Activated naive CD8-positive, alpha-beta T cell treated with anti-CD3 and anti-CD28 coated beads for 36 hours (primary cell): ENCODE measurements at regions not wholly inside any gene's neighbourhood (a gene's known extent, or its start where the extent isn't known, plus 50 kb on each side); places are given as distances from the start of the nearest gene placed in this dataset.

Experiments used
- DNase-seq: peaks from one replicate; pipeline ENCODE4 v3.0.0; 2021
- H3K27ac Mint-ChIP-seq: one replicate; pipeline ENCODE4 v1.8.0; 2022; ENCODE audit warnings: mild to moderate bottlenecking, moderate library complexity, mixed read lengths
- H3K27me3 Mint-ChIP-seq: one replicate; pipeline ENCODE4 v1.8.0; 2022; ENCODE audit warnings: mild to moderate bottlenecking, mixed read lengths
- H3K36me3 Mint-ChIP-seq: one replicate; pipeline ENCODE4 v1.8.0; 2021; ENCODE audit warnings: mild to moderate bottlenecking, mixed read lengths
- H3K4me1 Mint-ChIP-seq: one replicate; pipeline ENCODE4 v1.8.0; 2021; ENCODE audit warnings: mixed read lengths
- H3K4me3 Mint-ChIP-seq: one replicate; pipeline ENCODE4 v1.8.0; 2022; ENCODE audit warnings: mild to moderate bottlenecking, moderate library complexity, mixed read lengths
- H3K9me3 Mint-ChIP-seq: one replicate; pipeline ENCODE4 v1.8.0; 2022; ENCODE audit warnings: mixed read lengths

DNA sequence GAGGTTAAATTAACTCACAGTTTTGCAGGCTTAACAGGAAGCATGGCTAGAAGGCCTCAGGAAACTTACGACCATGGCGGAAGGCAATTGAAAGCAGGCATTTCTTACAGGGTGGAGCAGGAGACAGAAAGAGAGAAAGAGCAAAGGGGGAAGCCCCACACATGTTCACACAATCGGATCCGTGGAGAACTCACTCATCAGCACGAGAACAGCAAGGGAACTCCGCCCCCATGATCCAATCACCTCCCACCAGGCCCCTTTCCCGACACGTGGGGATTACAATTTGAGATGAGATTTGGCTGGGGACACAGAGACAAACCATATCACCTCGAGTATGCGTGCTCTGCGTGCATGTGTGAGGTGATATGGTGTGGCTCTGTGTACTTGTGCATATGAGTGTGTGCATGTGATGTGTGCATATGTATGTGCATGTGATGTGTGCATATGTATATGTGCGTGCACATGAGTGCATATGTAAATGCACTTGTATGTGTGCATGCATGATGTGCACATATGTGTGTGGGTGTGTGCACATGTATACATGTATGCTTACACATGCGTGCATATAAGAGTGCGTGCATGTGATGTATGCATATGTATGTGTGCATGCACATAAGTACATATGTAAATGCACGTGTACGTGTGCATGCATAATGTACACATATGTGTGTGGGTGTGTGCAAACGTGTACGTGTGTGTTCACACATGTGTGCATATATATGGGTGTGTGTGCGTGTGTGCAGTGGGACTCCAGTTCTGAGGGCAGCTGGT is 108.7 kb upstream of the HDAC4 start:
- Mint-ChIP-seq H3K27me3 (no peaks in the 10 kb centered on the region), H3K4me1 (peaks cover 2% of the 10 kb centered on the region), H3K27ac (no peak overlapping the region), H3K36me3 (no peaks in the 10 kb centered on the region), H3K9me3 (no peaks in the 10 kb centered on the region), H3K4me3 (no peak overlapping the region)
- no peak for DNase-seq

DNA sequence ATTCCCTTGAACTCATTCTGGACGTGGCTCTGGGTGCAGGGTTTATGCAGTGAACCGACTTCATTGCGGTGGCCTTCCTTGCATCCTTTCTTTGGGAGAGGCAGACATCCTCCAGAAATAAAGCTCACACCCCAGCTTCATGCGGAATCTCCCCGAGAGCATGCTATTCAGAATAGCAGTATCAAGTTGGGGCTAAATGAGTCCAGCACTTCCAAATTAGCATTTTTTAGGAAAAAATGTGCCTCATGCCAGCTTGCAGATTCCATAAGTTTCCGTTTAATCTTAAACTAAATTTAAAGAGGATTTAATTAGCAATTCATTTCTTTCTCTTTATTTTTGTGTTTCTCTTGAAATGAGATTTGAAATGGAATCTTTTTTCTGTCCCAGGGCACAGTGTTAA is 107.4 kb upstream of the HDAC4 start:
- peaks cover 2% of the 10 kb centered on the region for H3K4me1 Mint-ChIP-seq
- DNase-seq, result no peak
- H3K4me3 Mint-ChIP-seq, result no peak overlapping the region
- H3K36me3 Mint-ChIP-seq, result no peaks in the 10 kb centered on the region
- H3K27ac Mint-ChIP-seq, result no peak overlapping the region
- no peaks in the 10 kb centered on the region for H3K9me3 Mint-ChIP-seq
- no peaks in the 10 kb centered on the region for H3K27me3 Mint-ChIP-seq

DNA sequence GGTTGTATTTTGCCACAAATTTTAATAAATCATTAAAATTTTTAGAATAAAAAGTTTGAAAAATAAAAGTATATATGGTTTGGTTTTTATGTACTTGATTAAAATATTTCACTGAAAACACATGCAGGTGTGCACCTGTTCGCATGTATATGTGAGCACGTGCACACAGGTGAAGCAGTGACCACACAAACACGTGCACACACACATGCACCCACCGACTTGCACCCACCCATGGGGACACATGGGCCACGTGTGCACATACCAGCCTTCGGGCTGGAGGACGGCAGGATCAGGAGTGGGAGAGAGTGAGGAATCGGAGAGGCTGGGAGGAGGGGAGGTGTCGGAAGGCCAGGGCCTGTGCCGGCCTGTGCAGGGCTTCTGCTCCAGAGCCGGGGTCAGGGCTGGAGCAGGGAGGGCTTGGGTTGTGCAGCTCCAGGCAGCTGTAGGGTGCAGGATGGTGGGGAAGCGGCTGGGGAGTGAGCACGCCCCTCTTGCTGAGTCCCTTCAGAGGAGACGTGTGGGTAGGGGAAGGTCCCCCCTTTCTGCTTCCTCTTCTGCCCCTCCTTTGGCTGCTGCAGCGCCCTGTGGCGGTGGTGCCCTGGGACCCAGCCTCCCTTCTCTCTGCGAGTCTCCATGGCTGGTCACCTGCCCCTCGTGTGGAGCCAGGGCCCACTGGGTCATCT is 106.9 kb upstream of the HDAC4 start:
- H3K36me3 Mint-ChIP-seq, result no peaks in the 10 kb centered on the region
- no peak overlapping the region for H3K4me3 Mint-ChIP-seq
- no peak overlapping the region for H3K27ac Mint-ChIP-seq
- H3K9me3 Mint-ChIP-seq, result no peaks in the 10 kb centered on the region
- DNase-seq, result no peak
- no peaks in the 10 kb centered on the region for H3K27me3 Mint-ChIP-seq
- peaks cover 2% of the 10 kb centered on the region for H3K4me1 Mint-ChIP-seq

DNA sequence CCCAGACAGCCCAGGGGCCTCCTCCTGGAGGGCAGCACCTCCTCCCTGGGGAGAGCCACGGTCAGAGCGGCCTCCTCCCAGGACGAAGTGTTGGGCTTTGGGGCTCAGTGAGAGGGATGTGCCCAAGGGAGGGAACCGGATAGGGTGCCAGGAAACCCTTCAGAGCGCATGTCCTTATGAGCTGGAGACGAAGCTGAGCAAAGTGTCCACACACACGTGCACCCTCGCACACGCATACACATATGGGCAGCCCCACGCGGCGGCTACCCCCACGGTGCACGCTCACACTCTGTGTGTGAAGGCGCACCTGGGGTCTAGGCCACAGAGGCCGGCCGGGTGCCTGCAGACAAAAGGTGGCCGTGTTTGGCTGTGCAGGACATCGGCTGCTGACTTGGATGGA is 106.1 kb upstream of the HDAC4 start:
- no peak overlapping the region for H3K27ac Mint-ChIP-seq
- peaks cover 2% of the 10 kb centered on the region for H3K4me1 Mint-ChIP-seq
- no peak overlapping the region for H3K4me3 Mint-ChIP-seq
- no peaks in the 10 kb centered on the region for H3K9me3 Mint-ChIP-seq
- no peak for DNase-seq
- H3K27me3 Mint-ChIP-seq, result no peaks in the 10 kb centered on the region
- H3K36me3 Mint-ChIP-seq, result no peaks in the 10 kb centered on the region

DNA sequence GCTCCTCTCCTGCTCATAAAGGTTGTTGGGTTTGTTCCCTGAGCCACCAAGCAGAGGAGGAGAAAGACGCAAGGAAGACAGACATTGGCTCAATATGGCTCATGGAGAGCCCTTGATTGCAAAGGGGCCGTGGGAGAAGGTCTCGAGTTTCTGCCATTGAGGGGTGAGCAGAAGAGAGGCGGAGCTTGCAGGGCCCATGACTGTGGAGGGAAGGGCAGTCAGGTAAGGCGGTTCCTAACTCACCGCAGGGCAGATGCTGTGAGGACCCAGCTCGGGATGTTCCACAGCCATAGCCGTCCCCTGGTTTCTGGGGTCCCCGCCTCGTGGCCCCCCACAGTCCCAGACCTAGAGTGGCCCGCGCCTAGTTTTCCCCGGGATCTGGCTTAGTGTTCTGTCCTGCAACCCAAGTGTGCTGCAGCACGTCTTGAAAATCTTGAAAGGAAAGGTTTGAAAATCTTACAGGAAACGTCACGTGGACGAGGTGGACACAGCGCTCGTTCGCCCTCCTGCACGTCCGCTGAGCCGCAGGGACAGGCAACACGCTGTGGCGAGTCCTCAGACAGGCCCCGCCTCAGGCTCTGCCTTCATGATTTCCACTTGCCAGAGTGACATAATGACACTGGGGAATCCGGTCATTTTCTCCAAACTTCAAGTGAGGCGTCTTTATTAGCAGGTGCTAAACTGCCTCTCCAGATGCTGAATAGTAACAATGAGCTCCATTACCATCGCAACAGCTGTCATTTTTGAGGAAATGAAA is 105.5 kb upstream of the HDAC4 start:
- Mint-ChIP-seq H3K9me3 (no peaks in the 10 kb centered on the region), H3K4me1 (peaks cover 2% of the 10 kb centered on the region), H3K27me3 (no peaks in the 10 kb centered on the region), H3K27ac (no peak overlapping the region), H3K36me3 (no peaks in the 10 kb centered on the region), H3K4me3 (no peak overlapping the region)
- no peak for DNase-seq

DNA sequence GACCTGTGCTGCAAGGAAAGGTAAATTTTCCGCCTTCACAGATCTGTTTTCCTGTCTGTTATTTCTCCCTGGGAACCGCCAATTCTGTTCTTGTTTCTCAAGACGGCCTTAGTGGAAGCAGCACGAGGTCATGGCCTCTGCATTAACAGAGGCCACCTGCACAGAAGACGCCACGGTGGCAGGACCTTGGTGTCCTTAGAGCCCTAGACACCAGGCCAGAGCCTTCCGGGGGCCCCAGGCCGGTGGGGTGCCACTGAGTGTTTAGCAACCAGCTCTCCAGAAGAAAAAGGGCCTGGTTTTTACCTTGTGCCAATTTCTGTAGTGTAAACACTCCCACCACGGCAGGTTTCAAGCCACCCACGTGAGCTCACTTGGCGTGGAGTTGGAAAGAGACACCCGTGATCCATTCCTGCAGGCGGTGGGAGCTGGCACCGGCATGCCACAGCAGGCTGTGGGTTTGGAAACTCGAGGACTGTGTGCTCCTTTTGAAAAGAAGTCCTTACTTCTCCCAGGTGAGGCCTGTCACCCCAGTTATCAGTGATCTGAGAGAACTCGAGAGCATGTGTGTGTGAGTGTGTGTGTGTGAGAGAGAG is 103.9 kb upstream of the HDAC4 start:
- Mint-ChIP-seq H3K27me3 (no peaks in the 10 kb centered on the region), H3K27ac (no peak overlapping the region), H3K4me1 (peaks cover 2% of the 10 kb centered on the region), H3K4me3 (no peak overlapping the region), H3K9me3 (no peaks in the 10 kb centered on the region), H3K36me3 (no peaks in the 10 kb centered on the region)
- no peak for DNase-seq

DNA sequence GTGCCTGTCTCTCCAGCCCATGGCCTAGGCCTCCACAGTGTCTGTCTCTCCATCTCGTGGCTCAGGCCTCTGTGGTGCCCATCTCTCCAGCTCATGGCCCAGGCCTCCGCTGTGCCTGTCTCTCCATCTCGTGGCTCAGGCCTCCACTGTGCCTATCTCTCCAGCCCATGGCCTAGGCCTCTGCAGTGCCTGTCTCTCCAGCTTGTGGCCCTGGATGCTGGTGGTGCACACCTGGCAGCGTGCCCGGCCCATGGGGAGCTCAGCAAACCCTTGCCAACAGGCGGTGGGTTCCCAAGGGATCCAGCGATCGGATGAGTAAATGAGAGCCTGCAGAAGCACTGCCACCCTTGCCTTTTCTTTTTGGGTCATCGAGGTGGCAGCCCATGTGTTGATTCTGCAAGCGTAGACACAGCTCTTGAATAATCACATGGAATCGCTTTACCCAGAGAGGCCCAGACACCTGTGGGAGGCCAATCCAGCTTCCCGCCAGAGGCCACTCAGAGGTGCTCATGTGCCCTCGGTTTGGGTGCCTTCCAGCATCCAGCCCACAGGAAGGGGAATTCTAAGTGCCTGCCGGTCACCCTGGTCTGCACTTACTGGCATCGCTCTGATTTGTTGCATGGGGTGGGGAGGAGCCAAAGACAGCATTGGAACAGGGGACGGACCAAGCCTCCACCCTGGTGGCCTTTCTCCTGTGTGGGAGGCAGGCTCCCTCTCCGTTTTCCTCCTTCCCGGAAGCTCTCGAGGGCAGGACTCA is 101.8 kb upstream of the HDAC4 start:
- H3K27me3 Mint-ChIP-seq, result no peaks in the 10 kb centered on the region
- DNase-seq, result no peak
- H3K9me3 Mint-ChIP-seq, result no peaks in the 10 kb centered on the region
- no peaks in the 10 kb centered on the region for H3K36me3 Mint-ChIP-seq
- H3K27ac Mint-ChIP-seq, result no peak overlapping the region
- no peak overlapping the region for H3K4me3 Mint-ChIP-seq
- H3K4me1 Mint-ChIP-seq, result no peaks in the 10 kb centered on the region

DNA sequence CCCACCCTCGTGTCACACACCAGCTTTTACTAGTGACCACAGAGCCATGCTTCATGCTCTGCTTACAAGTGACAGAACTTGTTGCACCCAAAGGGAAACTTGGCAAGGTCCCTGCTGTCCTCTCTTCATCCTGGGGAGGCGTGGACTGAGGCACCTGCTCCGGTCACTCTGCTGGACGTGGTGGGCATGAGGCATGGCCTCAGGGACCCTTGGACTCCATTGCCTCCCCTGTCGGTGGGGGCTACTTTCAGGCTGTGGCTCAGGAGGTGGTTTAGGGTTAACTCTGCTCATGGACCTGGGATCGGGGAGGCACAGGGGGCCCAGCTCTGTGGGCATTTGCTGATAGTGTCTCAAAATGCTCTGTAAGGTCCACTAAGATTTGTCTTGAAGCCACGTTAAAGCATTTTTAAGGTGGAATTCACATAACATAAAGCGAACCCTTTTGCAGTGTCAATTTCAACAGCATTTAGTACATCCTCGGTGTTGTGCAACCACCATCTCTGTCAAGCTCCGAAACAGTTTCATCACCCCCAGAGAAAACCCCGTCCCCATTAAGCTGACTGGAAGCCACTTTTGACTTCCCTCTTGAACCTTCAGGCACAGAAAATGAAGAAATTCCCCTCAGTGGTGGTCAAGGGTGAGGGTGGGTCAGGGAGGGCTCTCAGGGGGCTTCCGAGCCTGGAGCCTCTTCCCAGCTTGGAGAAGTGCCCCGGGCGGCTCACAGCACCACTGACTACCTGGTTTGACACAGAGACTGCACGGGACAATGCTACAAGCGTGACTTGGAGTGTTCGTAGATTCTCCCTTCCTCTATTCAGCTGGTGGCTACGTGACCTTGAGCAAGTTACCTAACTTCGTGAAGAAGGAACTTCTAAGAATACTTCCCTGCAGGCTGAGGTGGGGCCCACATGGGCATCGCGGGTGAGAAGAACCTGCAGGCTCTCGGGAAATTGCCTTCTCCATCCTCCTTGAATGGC is 100.0 kb upstream of the HDAC4 start:
- Mint-ChIP-seq H3K9me3 (no peaks in the 10 kb centered on the region), H3K36me3 (no peaks in the 10 kb centered on the region), H3K4me1 (no peaks in the 10 kb centered on the region), H3K27ac (no peak overlapping the region), H3K27me3 (no peaks in the 10 kb centered on the region), H3K4me3 (no peak overlapping the region)
- DNase-seq, result no peak

DNA sequence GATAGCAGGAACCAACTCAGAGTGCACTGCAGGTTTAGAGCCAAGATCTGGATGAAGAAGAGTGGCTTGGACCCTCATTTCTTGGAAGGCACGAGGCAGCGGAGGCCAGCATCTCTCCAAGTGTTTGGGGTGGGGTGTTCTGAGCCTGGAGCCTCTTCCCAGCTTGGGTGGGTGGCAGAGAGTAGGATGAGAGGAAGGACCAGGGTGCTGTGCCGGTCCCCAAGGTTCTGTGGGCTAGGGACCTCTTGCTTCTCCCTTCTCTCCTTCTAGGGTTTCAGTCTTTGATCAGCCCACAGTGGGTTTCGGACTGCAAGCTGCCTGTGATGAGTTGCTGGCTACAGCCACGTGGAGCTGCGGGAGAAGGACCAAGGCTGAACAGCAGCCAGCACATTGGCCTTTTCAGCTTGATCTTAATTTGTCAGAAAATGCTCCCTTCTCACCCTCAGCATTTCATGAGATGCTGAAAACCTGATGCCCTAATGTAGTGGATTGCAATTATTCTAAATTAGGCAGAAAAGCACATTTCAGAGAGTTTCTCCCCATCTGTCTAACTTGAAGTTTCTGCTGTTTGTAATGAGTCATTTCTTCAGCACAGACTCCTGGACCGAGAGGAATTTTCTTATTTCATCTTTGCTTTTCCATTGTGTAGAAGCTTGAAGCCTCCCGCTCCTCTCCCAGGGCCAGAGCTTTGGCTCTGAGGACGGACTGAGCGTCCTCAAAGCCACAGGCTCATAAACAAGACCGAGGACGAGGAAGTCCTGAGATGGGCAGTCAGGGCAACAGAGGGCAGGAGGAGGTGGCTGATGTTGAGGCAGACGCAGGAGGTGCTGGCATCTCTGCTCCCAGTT is 99.1 kb upstream of the HDAC4 start:
- Mint-ChIP-seq H3K36me3 (no peaks in the 10 kb centered on the region), H3K4me3 (no peak overlapping the region), H3K4me1 (no peaks in the 10 kb centered on the region), H3K27ac (no peak overlapping the region), H3K27me3 (no peaks in the 10 kb centered on the region), H3K9me3 (no peaks in the 10 kb centered on the region)
- no peak for DNase-seq

DNA sequence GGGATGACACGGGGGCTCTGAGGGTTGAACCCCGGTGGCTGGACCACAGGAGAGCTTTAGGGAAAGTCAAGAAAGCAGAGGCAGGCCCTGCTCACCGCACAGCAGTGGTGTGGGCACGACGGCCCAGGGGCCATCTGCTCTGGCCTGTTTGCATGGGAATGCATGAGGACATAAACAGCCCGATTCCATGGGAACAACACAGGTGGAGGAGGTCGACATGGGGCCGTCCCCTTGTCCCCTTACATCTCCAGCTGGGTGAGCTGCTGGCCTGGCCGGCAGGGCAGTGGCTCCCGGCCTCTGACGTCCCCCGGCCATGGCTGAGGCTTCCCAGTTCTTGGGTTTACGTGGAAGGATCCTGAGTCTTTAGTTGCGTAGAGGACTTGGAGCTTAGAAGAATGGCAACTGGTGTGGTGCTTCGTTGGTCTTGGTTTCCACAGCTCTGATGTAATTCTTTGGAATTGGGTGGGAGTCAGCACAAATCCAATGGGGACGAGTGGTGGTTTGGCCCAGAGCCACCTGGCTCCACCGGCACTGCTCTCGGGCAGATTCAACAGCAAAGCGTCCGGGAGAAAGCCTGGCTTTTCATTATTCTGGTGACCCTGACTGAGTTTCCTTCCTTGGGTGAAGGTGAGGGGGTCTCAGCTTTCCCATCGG is 98.3 kb upstream of the HDAC4 start:
- no peak overlapping the region for H3K27ac Mint-ChIP-seq
- no peak for DNase-seq
- no peaks in the 10 kb centered on the region for H3K27me3 Mint-ChIP-seq
- no peaks in the 10 kb centered on the region for H3K36me3 Mint-ChIP-seq
- H3K4me1 Mint-ChIP-seq, result no peaks in the 10 kb centered on the region
- no peaks in the 10 kb centered on the region for H3K9me3 Mint-ChIP-seq
- H3K4me3 Mint-ChIP-seq, result no peak overlapping the region

DNA sequence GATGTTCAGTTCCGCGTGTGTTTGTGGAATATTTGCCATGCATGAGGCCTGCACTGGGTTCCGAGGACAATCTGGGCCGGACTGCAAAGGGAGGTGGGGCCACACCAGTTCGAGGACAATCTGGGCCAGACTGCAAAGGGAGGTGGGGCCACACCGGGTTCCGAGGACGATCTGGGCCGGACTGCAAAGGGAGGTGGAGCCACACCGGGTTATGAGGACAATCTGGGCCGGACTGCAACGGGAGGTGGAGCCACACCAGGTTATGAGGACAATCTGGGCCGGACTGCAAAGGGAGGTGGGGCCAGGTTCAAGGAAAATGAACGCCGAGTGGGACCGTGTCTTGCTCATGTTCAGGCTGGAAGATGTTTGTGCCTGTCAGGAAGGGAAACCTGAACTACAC is 97.8 kb upstream of the HDAC4 start:
- H3K4me1 Mint-ChIP-seq, result no peaks in the 10 kb centered on the region
- no peaks in the 10 kb centered on the region for H3K36me3 Mint-ChIP-seq
- no peaks in the 10 kb centered on the region for H3K9me3 Mint-ChIP-seq
- no peak for DNase-seq
- H3K27me3 Mint-ChIP-seq, result no peaks in the 10 kb centered on the region
- H3K27ac Mint-ChIP-seq, result no peak overlapping the region
- no peak overlapping the region for H3K4me3 Mint-ChIP-seq

DNA sequence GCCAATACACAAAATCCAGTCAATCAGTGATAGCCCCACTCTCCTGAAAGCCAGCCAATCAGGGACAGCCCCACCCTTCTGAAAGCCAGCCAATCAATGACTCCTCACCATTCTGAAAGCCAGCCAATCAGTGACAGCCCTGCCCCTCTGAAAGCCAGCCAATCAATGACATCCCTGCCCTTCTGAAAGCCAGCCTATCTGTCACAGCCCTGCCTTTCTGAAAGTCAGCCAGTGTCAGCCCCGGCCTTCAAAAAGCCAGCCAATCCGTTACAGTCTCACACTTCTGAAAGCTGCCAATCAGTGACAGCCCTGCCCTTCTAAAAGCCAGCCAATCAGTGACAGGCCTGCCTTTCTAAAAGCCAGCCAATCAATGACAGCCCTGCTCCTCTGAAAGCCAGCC is 95.9 kb upstream of the HDAC4 start:
- DNase-seq, result peak; percentile 11
- H3K27ac Mint-ChIP-seq, result no peak overlapping the region
- no peaks in the 10 kb centered on the region for H3K9me3 Mint-ChIP-seq
- H3K4me3 Mint-ChIP-seq, result no peak overlapping the region
- no peaks in the 10 kb centered on the region for H3K36me3 Mint-ChIP-seq
- no peaks in the 10 kb centered on the region for H3K27me3 Mint-ChIP-seq
- H3K4me1 Mint-ChIP-seq, result no peaks in the 10 kb centered on the region

DNA sequence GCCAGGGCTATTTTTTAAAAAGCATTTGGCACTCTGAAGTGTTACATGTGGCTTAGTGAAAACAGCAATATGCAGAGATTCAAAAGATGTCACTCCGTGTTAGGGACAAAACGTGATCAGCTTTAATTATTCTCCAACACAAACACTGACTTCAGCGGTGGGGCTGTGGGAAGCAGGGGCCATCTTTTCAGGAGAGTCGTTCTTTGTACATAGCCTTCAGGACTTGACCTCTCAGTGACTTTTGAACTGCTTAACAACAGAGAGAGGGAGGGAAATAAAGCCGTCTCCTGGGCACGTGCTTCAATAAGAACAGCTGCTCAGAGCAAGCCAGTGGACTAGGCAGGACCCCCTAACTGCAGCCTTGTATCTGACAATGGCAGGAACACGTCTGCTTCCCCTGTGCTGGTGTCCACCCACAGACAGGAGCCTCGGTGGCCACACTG is 95.0 kb upstream of the HDAC4 start:
- Mint-ChIP-seq H3K36me3 (no peaks in the 10 kb centered on the region), H3K9me3 (no peaks in the 10 kb centered on the region), H3K27ac (no peak overlapping the region), H3K27me3 (no peaks in the 10 kb centered on the region), H3K4me1 (no peaks in the 10 kb centered on the region), H3K4me3 (no peak overlapping the region)
- no peak for DNase-seq
